Hepatocyte (in vitro differentiated cells): ENCODE measurements at regions not wholly inside any gene's neighbourhood (a gene's known extent, or its start where the extent isn't known, plus 50 kb on each side); places are given as distances from the start of the nearest gene placed in this dataset.

ENCODE experiments used
- CTCF ChIP-seq: fragments of 200-600 bp; sonication (generic); IDR thresholded peaks from 2 replicates; pipeline ENCODE4 v1.5.1; 2016; ENCODE audit warnings: antibody characterized with exemption, mild to moderate bottlenecking; ENCODE audit not compliant: poor library complexity
- EZH2phosphoT487 ChIP-seq: fragments of 200-600 bp; sonication (generic); IDR thresholded peaks from one replicate; pipeline ENCODE4 v1.6.1; 2018; ENCODE audit warnings: antibody characterized with exemption, mild to moderate bottlenecking, low read depth, moderate library complexity; ENCODE audit not compliant: unreplicated experiment, severe bottlenecking

DNA sequence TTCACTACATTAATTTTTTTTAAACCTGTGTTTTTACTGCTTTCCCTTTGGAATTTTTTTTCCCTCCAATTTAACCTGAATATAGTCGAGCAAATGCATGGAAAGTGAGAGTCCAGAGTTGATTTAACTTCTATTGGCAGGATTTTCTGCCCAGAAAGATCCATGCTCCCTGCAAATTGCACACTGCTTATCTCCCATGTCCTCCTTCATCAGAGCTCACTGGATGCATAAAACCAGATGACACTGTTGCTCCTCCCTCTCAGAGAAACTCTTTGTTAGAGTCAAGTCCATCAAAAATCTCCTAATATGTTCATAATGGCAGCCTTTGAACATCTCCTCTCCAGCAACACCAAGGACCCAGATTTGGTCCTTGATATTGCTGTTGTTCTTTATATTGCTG lies 297.0 kb upstream of the SLC24A2 start:
- TF ChIP-seq EZH2phosphoT487 (no peak), CTCF (no peak)
